Endothelial cell (in vitro differentiated cells): ENCODE measurements at regions not wholly inside any gene's neighbourhood (a gene's known extent, or its start where the extent isn't known, plus 50 kb on each side); places are given as distances from the start of the nearest gene placed in this dataset.
"Not testable (repeated sequence)": the region's sequence is repeated elsewhere in the genome, so short reads cannot be mapped to it uniquely, and the experiment has no call there.

ENCODE experiments used
- DNase-seq: peaks from one replicate; pipeline ENCODE4 v3.0.0; 2021; ENCODE audit warnings: low spot score
- H3K27ac Mint-ChIP-seq: one replicate; pipeline ENCODE4 v1.8.0; 2021; ENCODE audit warnings: mixed read lengths, inconsistent platforms; ENCODE audit not compliant: unreplicated experiment
- H3K27me3 Mint-ChIP-seq: one replicate; pipeline ENCODE4 v1.8.0; 2021; ENCODE audit warnings: mild to moderate bottlenecking, moderate library complexity, mixed read lengths, inconsistent platforms; ENCODE audit not compliant: unreplicated experiment
- H3K36me3 Mint-ChIP-seq: one replicate; pipeline ENCODE4 v1.8.0; 2021; ENCODE audit warnings: mild to moderate bottlenecking, low read depth, mixed read lengths, inconsistent platforms; ENCODE audit not compliant: unreplicated experiment
- H3K4me1 Mint-ChIP-seq: one replicate; pipeline ENCODE4 v1.8.0; 2021; ENCODE audit warnings: mild to moderate bottlenecking, mixed read lengths, inconsistent platforms; ENCODE audit not compliant: unreplicated experiment
- H3K4me3 Mint-ChIP-seq: one replicate; pipeline ENCODE4 v1.8.0; 2021; ENCODE audit warnings: mild to moderate bottlenecking, mixed read lengths, inconsistent platforms; ENCODE audit not compliant: unreplicated experiment
- H3K9me3 Mint-ChIP-seq: one replicate; pipeline ENCODE4 v1.8.0; 2021; ENCODE audit warnings: mixed read lengths, inconsistent platforms; ENCODE audit not compliant: unreplicated experiment
- CTCF ChIP-seq: fragments of 200-600 bp; sonication (generic); IDR thresholded peaks from one replicate; pipeline ENCODE4 v1.5.0; 2021; ENCODE audit warnings: antibody characterized with exemption; ENCODE audit not compliant: unreplicated experiment

GRCh38 chr16:34802848-34803599 is 1343.6 kb downstream of the TP53TG3F start:
- H3K36me3 Mint-ChIP-seq, result no peaks in the 10 kb centered on the region
- TF ChIP-seq CTCF, result no peak
- DNase-seq, result no peak
- H3K4me3 Mint-ChIP-seq, result no peak overlapping the region
- peaks cover 5% of the 10 kb centered on the region for H3K27me3 Mint-ChIP-seq
- H3K4me1 Mint-ChIP-seq, result no peaks in the 10 kb centered on the region
- H3K27ac Mint-ChIP-seq, result no peak overlapping the region
- peaks cover 5% of the 10 kb centered on the region for H3K9me3 Mint-ChIP-seq

GRCh38 chr16:34803683-34804416 is 1344.4 kb downstream of the TP53TG3F start:
- Mint-ChIP-seq H3K4me3 (no peak overlapping the region), H3K9me3 (peaks cover 4% of the 10 kb centered on the region), H3K27ac (no peak overlapping the region), H3K27me3 (peaks cover 3% of the 10 kb centered on the region), H3K36me3 (no peaks in the 10 kb centered on the region), H3K4me1 (no peaks in the 10 kb centered on the region)
- no peak for DNase-seq
- no peak for TF ChIP-seq CTCF

GRCh38 chr16:34806992-34807644 is 1347.7 kb downstream of the TP53TG3F start:
- not testable (repeated sequence) for DNase-seq, H3K27me3 Mint-ChIP-seq, H3K27ac Mint-ChIP-seq, H3K36me3 Mint-ChIP-seq, H3K4me3 Mint-ChIP-seq, H3K9me3 Mint-ChIP-seq, H3K4me1 Mint-ChIP-seq

GRCh38 chr16:34807844-34808243 is 1348.4 kb downstream of the TP53TG3F start:
- not testable (repeated sequence) for H3K36me3 Mint-ChIP-seq, H3K4me1 Mint-ChIP-seq, DNase-seq, H3K27ac Mint-ChIP-seq, H3K27me3 Mint-ChIP-seq, H3K9me3 Mint-ChIP-seq, H3K4me3 Mint-ChIP-seq

- H3K4me3 Mint-ChIP-seq, DNase-seq, H3K9me3 Mint-ChIP-seq, H3K36me3 Mint-ChIP-seq, H3K4me1 Mint-ChIP-seq, H3K27ac Mint-ChIP-seq, H3K27me3 Mint-ChIP-seq: not testable (repeated sequence)
These were observed 1349.1 kb downstream of the TP53TG3F start for GRCh38 chr16:34808530-34808929.
